Neural crest cell (in vitro differentiated cells): ENCODE measurements at regions not wholly inside any gene's neighbourhood (a gene's known extent, or its start where the extent isn't known, plus 50 kb on each side); places are given as distances from the start of the nearest gene placed in this dataset.

Experiments used
- DNase-seq: peaks from one replicate; pipeline ENCODE4 v3.0.0; 2021; ENCODE audit warnings: low read depth, mixed read lengths, low spot score
- H3K27ac Mint-ChIP-seq: one replicate; pipeline ENCODE4 v1.8.0; 2021; ENCODE audit warnings: mild to moderate bottlenecking, mixed read lengths; ENCODE audit not compliant: unreplicated experiment
- H3K27me3 Mint-ChIP-seq: 2 replicates; pipeline ENCODE4 v1.8.0; 2021; ENCODE audit warnings: low read depth, mild to moderate bottlenecking, mixed read lengths
- H3K36me3 Mint-ChIP-seq: 2 replicates; pipeline ENCODE4 v1.8.0; 2021; ENCODE audit warnings: low read depth, mild to moderate bottlenecking, mixed read lengths
- H3K4me1 Mint-ChIP-seq: 2 replicates; pipeline ENCODE4 v1.8.0; 2021; ENCODE audit warnings: mixed read lengths
- H3K4me3 Mint-ChIP-seq: one replicate; pipeline ENCODE4 v1.8.0; 2021; ENCODE audit warnings: mild to moderate bottlenecking, mixed read lengths
- H3K9me3 Mint-ChIP-seq: 2 replicates; pipeline ENCODE4 v1.8.0; 2021; ENCODE audit warnings: mixed read lengths
- TF ChIP-seq, protein P1 (sequence below): fragments of 200-600 bp; sonication (generic); conservative IDR thresholded peaks from 2 replicates; pipeline ENCODE4 v1.5.0; 2021; ENCODE audit warnings: antibody characterized with exemption, mild to moderate bottlenecking

GRCh38 chr6:128767705-128768104, 115.2 kb upstream of the LAMA2 start:
- peaks cover 19% of the 10 kb centered on the region for H3K9me3 Mint-ChIP-seq
- no peaks in the 10 kb centered on the region for H3K4me1 Mint-ChIP-seq
- H3K36me3 Mint-ChIP-seq: peaks cover 5% of the 10 kb centered on the region
- no peaks in the 10 kb centered on the region for H3K27me3 Mint-ChIP-seq
- H3K27ac Mint-ChIP-seq: no peak overlapping the region
- TF ChIP-seq, protein P1, sequence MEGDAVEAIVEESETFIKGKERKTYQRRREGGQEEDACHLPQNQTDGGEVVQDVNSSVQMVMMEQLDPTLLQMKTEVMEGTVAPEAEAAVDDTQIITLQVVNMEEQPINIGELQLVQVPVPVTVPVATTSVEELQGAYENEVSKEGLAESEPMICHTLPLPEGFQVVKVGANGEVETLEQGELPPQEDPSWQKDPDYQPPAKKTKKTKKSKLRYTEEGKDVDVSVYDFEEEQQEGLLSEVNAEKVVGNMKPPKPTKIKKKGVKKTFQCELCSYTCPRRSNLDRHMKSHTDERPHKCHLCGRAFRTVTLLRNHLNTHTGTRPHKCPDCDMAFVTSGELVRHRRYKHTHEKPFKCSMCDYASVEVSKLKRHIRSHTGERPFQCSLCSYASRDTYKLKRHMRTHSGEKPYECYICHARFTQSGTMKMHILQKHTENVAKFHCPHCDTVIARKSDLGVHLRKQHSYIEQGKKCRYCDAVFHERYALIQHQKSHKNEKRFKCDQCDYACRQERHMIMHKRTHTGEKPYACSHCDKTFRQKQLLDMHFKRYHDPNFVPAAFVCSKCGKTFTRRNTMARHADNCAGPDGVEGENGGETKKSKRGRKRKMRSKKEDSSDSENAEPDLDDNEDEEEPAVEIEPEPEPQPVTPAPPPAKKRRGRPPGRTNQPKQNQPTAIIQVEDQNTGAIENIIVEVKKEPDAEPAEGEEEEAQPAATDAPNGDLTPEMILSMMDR: no peak
- H3K4me3 Mint-ChIP-seq: no peak overlapping the region
- DNase-seq: no peak

DNA sequence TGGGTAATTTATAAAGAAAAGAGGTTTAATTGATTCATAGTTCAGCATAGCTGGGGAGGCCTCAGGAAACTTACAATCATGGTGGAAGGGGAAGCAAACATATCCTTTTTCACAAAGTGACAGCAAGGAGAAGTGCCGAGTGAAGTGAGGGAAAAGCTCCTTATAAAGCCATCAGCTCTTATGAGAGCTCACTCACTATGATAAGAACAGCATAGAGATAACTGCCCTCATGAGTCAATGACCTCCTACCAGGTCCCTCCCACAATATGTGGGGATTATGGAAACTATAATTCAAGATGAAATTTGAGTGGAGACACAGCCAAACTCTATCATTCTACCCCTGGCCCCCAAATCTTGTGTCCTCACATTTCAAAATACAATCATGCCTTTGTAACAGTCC, 115.8 kb upstream of the LAMA2 start:
- no peaks in the 10 kb centered on the region for H3K4me1 Mint-ChIP-seq
- DNase-seq: no peak
- peaks cover 17% of the 10 kb centered on the region for H3K9me3 Mint-ChIP-seq
- H3K4me3 Mint-ChIP-seq: no peak overlapping the region
- H3K27ac Mint-ChIP-seq: no peak overlapping the region
- H3K27me3 Mint-ChIP-seq: no peaks in the 10 kb centered on the region
- TF ChIP-seq, protein P1: no peak
- peaks cover 5% of the 10 kb centered on the region for H3K36me3 Mint-ChIP-seq

GRCh38 chr6:128763599-128764300, 119.2 kb upstream of the LAMA2 start:
- TF ChIP-seq, protein P1: no peak
- Mint-ChIP-seq H3K4me3 (no peak overlapping the region), H3K27me3 (no peaks in the 10 kb centered on the region), H3K9me3 (peaks cover 14% of the 10 kb centered on the region), H3K4me1 (no peaks in the 10 kb centered on the region), H3K27ac (no peak overlapping the region), H3K36me3 (peaks cover 2% of the 10 kb centered on the region)
- no peak for DNase-seq

- H3K27ac Mint-ChIP-seq: no peak overlapping the region
- no peaks in the 10 kb centered on the region for H3K4me1 Mint-ChIP-seq
- H3K27me3 Mint-ChIP-seq: no peaks in the 10 kb centered on the region
- no peak for DNase-seq
- TF ChIP-seq, protein P1: no peak
- peaks cover 8% of the 10 kb centered on the region for H3K9me3 Mint-ChIP-seq
- no peak overlapping the region for H3K4me3 Mint-ChIP-seq
- no peaks in the 10 kb centered on the region for H3K36me3 Mint-ChIP-seq
Measured at GRCh38 chr6:128759901-128760300, 123.0 kb upstream of the LAMA2 start.

DNA sequence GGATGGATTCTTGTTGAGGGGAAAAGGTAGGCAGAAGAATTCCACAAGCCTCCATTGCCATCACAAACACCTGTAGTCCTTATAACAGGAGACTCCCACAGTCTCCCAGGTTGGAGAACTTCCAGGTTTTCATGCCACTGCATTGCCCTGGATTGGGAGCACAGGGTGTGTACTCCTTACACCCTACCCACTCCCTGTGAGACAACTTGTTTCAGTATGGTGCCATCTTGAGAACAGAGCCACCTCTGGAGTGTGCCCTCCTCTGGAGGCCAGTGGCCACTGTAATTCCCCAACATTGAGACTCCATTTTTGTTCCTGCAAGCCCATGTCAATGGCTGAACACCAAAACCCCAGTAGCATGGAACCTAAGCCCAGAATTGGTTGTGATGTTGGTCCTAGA, 123.5 kb upstream of the LAMA2 start:
- no peak for DNase-seq
- no peak overlapping the region for H3K4me3 Mint-ChIP-seq
- H3K36me3 Mint-ChIP-seq: no peaks in the 10 kb centered on the region
- no peaks in the 10 kb centered on the region for H3K4me1 Mint-ChIP-seq
- H3K27me3 Mint-ChIP-seq: no peaks in the 10 kb centered on the region
- TF ChIP-seq, protein P1: no peak
- H3K27ac Mint-ChIP-seq: no peak overlapping the region
- H3K9me3 Mint-ChIP-seq: peaks cover 4% of the 10 kb centered on the region
